ENCODE measurements at regions not wholly inside any gene's neighbourhood (a gene's known extent, or its start where the extent isn't known, plus 50 kb on each side); places are given as distances from the start of the nearest gene placed in this dataset.

- TF ChIP-seq POLR2A (IDR thresholded peaks at IDR 0.05) (no peak), CTCF (IDR thresholded peaks at IDR 0.05 in 8 of 11, conservative IDR thresholded peaks at IDR 0.05 in 3 of 11) (no peak), POLR2AphosphoS5 (IDR thresholded peaks at IDR 0.05) (no peak)
- H3K27me3 ChIP-seq (replicated peaks in 1 of 7), result peaks cover 0 to 3% (median 0%) of the 10 kb centered on the region in 7 donors
- intact Hi-C loops (cut with DNase I; ENCODE audit: low total_unique reads), result no loop called here
- peaks cover 0 to 8% (median 0%) of the 10 kb centered on the region in 8 donors for H3K9me3 ChIP-seq
- no peaks in the 10 kb centered on the region for H3K4me1 ChIP-seq
- H3K4me3 ChIP-seq, result no peak overlapping the region
- DNase-seq, result no peak
- H3K27ac ChIP-seq, result no peak overlapping the region
- no peaks in the 10 kb centered on the region for H3K36me3 ChIP-seq
- WGBS, 5 donors, result 63 to 90% (median 75%) methylated on average over 1 of the region's 1 CpG
Measured at GRCh38 chr12:25734529-25735180, 181.6 kb upstream of the LMNTD1 start.

- Histone ChIP-seq H3K27ac (no peak overlapping the region), H3K36me3 (no peaks in the 10 kb centered on the region), H3K27me3 (replicated peaks in 1 of 7) (peaks cover 0 to 3% (median 0%) of the 10 kb centered on the region in 7 donors), H3K4me3 (no peak overlapping the region), H3K4me1 (no peaks in the 10 kb centered on the region), H3K9me3 (peaks cover 0 to 8% (median 0%) of the 10 kb centered on the region in 8 donors)
- intact Hi-C loops (cut with DNase I; ENCODE audit: low total_unique reads), result no loop called here
- no peak for DNase-seq
- 85 to 100% (median 91%) methylated on average over 1 of the region's 1 CpG for WGBS, 5 donors
- TF ChIP-seq POLR2AphosphoS5 (IDR thresholded peaks at IDR 0.05), result no peak
- TF ChIP-seq POLR2A (IDR thresholded peaks at IDR 0.05), result no peak
- TF ChIP-seq CTCF (IDR thresholded peaks at IDR 0.05 in 8 of 11, conservative IDR thresholded peaks at IDR 0.05 in 3 of 11), result no peak
Measured at GRCh38 chr12:25740617-25741016, 187.5 kb upstream of the LMNTD1 start.

GRCh38 chr12:25741917-25742316, 188.8 kb upstream of the LMNTD1 start:
- intact Hi-C loops (cut with DNase I; ENCODE audit: low total_unique reads), result no loop called here
- DNase-seq, result no peak
- H3K4me1 ChIP-seq, result no peaks in the 10 kb centered on the region
- no peaks in the 10 kb centered on the region for H3K36me3 ChIP-seq
- no peak overlapping the region for H3K4me3 ChIP-seq
- 93 to 100% (median 94%) methylated on average over 1 of the region's 1 CpG for WGBS, 5 donors
- H3K27ac ChIP-seq, result no peak overlapping the region
- H3K27me3 ChIP-seq (replicated peaks in 1 of 7), result peaks cover 0 to 3% (median 0%) of the 10 kb centered on the region in 7 donors
- TF ChIP-seq POLR2AphosphoS5 (IDR thresholded peaks at IDR 0.05) (no peak), CTCF (IDR thresholded peaks at IDR 0.05 in 8 of 11, conservative IDR thresholded peaks at IDR 0.05 in 3 of 11) (no peak), POLR2A (IDR thresholded peaks at IDR 0.05) (no peak)
- peaks cover 0 to 8% (median 0%) of the 10 kb centered on the region in 8 donors for H3K9me3 ChIP-seq

- no peak for DNase-seq
Measured at GRCh38 chr12:25743679-25744215, 190.7 kb upstream of the LMNTD1 start.

More at GRCh38 chr12:25743679-25744215, 190.7 kb upstream of the LMNTD1 start:
- no peak overlapping the region for H3K27ac ChIP-seq
- intact Hi-C loops (cut with DNase I; ENCODE audit: low total_unique reads), result no loop called here
- no peak for TF ChIP-seq CTCF (IDR thresholded peaks at IDR 0.05 in 8 of 11, conservative IDR thresholded peaks at IDR 0.05 in 3 of 11)
- no peak for TF ChIP-seq POLR2AphosphoS5 (IDR thresholded peaks at IDR 0.05)
- no peak for TF ChIP-seq POLR2A (IDR thresholded peaks at IDR 0.05)
- H3K9me3 ChIP-seq, result no peaks in the 10 kb centered on the region
- 60 to 71% (median 62%) methylated on average over 5 of the region's 5 CpGs for WGBS, 5 donors
- no peak overlapping the region for H3K4me3 ChIP-seq
- H3K4me1 ChIP-seq, result no peaks in the 10 kb centered on the region
- no peaks in the 10 kb centered on the region for H3K27me3 ChIP-seq (replicated peaks in 1 of 7)
- no peaks in the 10 kb centered on the region for H3K36me3 ChIP-seq

Measured in spleen (tissue), 11 donors.